ENCODE measurements at regions not wholly inside any gene's neighbourhood (a gene's known extent, or its start where the extent isn't known, plus 50 kb on each side); places are given as distances from the start of the nearest gene placed in this dataset.

DNA sequence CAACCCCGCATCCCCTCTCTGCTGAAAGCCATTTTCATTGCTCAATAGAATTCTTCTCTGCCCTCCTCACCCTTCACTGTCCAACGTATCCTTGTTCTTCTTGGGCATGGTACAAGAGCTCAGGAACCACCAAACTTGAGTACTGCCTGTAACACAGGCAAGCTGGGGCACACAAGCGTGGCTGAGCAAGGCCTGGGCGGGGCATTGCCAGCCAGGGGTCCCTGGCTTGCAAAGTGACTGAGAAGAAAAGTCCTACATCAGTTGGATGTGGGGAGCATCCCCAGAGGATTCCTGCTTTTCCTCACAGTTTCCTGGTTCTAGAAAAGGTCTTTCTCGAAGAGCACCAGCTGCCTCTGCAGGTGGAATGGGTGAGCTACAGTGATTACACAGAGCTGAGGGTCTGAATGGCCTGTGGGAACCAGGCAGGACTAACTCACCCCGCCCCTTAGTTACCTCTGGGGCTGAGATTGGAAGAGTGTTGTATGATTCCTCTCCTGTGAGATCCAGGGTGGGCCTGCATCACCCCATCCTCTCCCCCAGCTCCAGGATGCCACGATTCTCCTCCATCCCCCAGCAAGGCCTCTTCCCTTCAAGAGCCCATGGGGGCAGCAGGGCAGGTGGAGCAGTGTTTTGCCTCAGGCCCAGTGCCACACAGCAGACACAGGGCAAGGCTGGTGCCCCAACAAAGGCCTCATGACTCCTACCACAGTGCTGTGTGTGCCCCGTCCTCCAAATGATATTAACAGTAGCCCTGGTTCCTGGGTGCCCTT, 121.9 kb downstream of the MATN1 start:
- no peak for DNase-seq (ENCODE audit: low read depth, low spot score)
- no peak overlapping the region for H3K4me3 ChIP-seq (ENCODE audit: insufficient read length, low read depth)
- no peaks in the 10 kb centered on the region for H3K27me3 ChIP-seq (ENCODE audit: insufficient read depth, insufficient read length)
- no peak overlapping the region for H3K9ac ChIP-seq (ENCODE audit: insufficient read length, low read depth)
- TF ChIP-seq YY1 (IDR thresholded peaks at IDR 0.05; ENCODE audit: insufficient read depth, insufficient read length) (no peak), SUZ12 (IDR thresholded peaks at IDR 0.05; ENCODE audit: extremely low read depth, insufficient read depth, insufficient read length) (no peak), ZNF274 (IDR thresholded peaks at IDR 0.05; ENCODE audit: low read depth, low read length) (no peak)
- peaks cover 6% of the 10 kb centered on the region; the same call in 1 of the 2 replicates for H3K9me3 ChIP-seq (ENCODE audit: insufficient read depth, low read length)
- no peaks in the 10 kb centered on the region for H3K36me3 ChIP-seq (ENCODE audit: insufficient read depth, insufficient read length, low read length)
- H3K4me1 ChIP-seq (ENCODE audit: insufficient read depth, insufficient read length): no peaks in the 10 kb centered on the region

GRCh38 chr1:30600706-30601105, 122.7 kb downstream of the MATN1 start:
- no peak for TF ChIP-seq SUZ12 (IDR thresholded peaks at IDR 0.05; ENCODE audit: extremely low read depth, insufficient read depth, insufficient read length)
- no peak for DNase-seq (ENCODE audit: low read depth, low spot score)
- Histone ChIP-seq H3K36me3 (ENCODE audit: insufficient read depth, insufficient read length, low read length) (no peaks in the 10 kb centered on the region), H3K4me1 (ENCODE audit: insufficient read depth, insufficient read length) (no peaks in the 10 kb centered on the region), H3K9me3 (ENCODE audit: insufficient read depth, low read length) (peaks cover 6% of the 10 kb centered on the region; the same call in 1 of the 2 replicates), H3K27me3 (ENCODE audit: insufficient read depth, insufficient read length) (no peaks in the 10 kb centered on the region), H3K9ac (ENCODE audit: insufficient read length, low read depth) (no peak overlapping the region), H3K4me3 (ENCODE audit: insufficient read length, low read depth) (no peak overlapping the region)

DNA sequence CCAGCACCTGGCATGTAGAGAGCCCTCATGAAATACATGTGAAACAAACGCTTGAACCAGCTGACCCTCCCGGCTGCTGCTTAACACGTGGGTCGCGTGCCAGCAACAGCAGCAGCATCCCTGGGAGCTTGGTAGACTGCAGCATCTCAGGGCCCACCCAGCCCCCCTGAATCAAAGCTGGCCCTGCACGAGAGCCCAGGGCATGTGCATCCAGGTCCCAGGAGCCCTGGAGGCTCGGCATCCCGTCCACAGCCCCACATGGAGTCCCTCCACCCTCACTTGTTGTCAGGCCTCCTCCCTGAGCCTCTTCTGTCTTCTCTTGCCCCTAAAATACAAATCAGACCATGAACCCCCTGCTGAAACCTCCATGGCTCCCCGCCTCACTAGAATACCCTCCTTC, 123.1 kb downstream of the MATN1 start:
- Histone ChIP-seq H3K4me3 (ENCODE audit: insufficient read length, low read depth) (no peak overlapping the region), H3K9me3 (ENCODE audit: insufficient read depth, low read length) (peaks cover 6% of the 10 kb centered on the region; the same call in 1 of the 2 replicates), H3K36me3 (ENCODE audit: insufficient read depth, insufficient read length, low read length) (no peaks in the 10 kb centered on the region), H3K4me1 (ENCODE audit: insufficient read depth, insufficient read length) (no peaks in the 10 kb centered on the region), H3K27me3 (ENCODE audit: insufficient read depth, insufficient read length) (peaks cover 2% of the 10 kb centered on the region), H3K9ac (ENCODE audit: insufficient read length, low read depth) (no peak overlapping the region)
- TF ChIP-seq SUZ12 (IDR thresholded peaks at IDR 0.05; ENCODE audit: extremely low read depth, insufficient read depth, insufficient read length) (no peak), ZNF274 (IDR thresholded peaks at IDR 0.05; ENCODE audit: low read depth, low read length) (no peak), YY1 (IDR thresholded peaks at IDR 0.05; ENCODE audit: insufficient read depth, insufficient read length) (no peak)
- no peak for DNase-seq (ENCODE audit: low read depth, low spot score)

DNA sequence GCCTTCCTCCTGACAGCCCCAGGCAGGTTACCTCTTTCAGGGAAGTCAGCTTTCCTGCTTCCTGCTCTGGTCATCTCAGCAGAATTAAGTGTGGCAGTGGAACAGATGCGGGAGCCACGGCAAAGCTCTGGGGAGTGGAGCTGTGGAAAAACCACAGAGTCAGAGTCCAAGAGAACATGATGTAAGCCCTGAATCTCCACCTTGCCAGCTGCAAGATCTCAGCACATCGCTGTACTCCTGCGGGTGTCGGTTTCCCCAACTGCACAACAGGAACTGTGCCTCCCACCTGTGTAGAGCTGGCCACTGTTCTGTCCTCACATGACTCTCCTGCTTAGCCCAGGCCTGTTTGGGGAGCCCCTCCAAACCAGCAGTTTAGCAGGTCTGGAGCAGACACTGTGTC, 123.7 kb downstream of the MATN1 start:
- Histone ChIP-seq H3K9me3 (ENCODE audit: insufficient read depth, low read length) (peaks cover 6% of the 10 kb centered on the region; the same call in 1 of the 2 replicates), H3K4me3 (ENCODE audit: insufficient read length, low read depth) (no peak overlapping the region), H3K9ac (ENCODE audit: insufficient read length, low read depth) (no peak overlapping the region), H3K27me3 (ENCODE audit: insufficient read depth, insufficient read length) (peaks cover 5% of the 10 kb centered on the region), H3K4me1 (ENCODE audit: insufficient read depth, insufficient read length) (no peaks in the 10 kb centered on the region), H3K36me3 (ENCODE audit: insufficient read depth, insufficient read length, low read length) (no peaks in the 10 kb centered on the region)
- DNase-seq (ENCODE audit: low read depth, low spot score): no peak
- no peak for TF ChIP-seq SUZ12 (IDR thresholded peaks at IDR 0.05; ENCODE audit: extremely low read depth, insufficient read depth, insufficient read length)
- no peak for TF ChIP-seq ZNF274 (IDR thresholded peaks at IDR 0.05; ENCODE audit: low read depth, low read length)
- no peak for TF ChIP-seq YY1 (IDR thresholded peaks at IDR 0.05; ENCODE audit: insufficient read depth, insufficient read length)

DNA sequence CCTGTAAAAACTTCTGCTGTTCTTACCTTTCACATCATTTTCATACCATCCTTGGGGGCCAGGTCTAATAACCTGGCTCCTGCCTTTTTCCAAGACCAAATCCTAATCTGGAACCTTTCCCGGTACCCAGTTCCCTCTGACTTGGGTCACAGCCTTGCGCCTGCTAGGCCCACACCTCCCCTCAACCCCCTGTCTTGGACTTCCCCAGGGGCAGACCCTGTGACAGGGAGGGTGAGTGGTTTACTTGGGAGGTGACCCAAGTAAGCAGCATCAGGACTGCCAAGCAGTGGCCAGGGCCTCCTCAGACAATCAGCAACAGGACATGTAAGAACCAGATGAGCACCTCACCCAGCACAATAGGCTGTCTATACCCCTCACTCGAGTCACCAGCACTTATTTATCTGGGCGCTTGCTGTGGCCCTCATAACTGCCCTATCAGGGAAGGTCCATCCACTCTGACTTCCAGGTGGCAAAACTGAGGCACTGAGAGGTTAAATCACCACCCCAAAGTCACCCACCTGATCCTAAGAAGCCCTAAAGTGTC, 124.7 kb downstream of the MATN1 start:
- no peak overlapping the region for H3K9ac ChIP-seq (ENCODE audit: insufficient read length, low read depth)
- no peaks in the 10 kb centered on the region for H3K36me3 ChIP-seq (ENCODE audit: insufficient read depth, insufficient read length, low read length)
- H3K27me3 ChIP-seq (ENCODE audit: insufficient read depth, insufficient read length): peaks cover 5% of the 10 kb centered on the region
- no peak for TF ChIP-seq ZNF274 (IDR thresholded peaks at IDR 0.05; ENCODE audit: low read depth, low read length)
- TF ChIP-seq YY1 (IDR thresholded peaks at IDR 0.05; ENCODE audit: insufficient read depth, insufficient read length): no peak
- TF ChIP-seq SUZ12 (IDR thresholded peaks at IDR 0.05; ENCODE audit: extremely low read depth, insufficient read depth, insufficient read length): no peak
- peaks cover 7% of the 10 kb centered on the region; the same call in 1 of the 2 replicates for H3K9me3 ChIP-seq (ENCODE audit: insufficient read depth, low read length)
- H3K4me1 ChIP-seq (ENCODE audit: insufficient read depth, insufficient read length): no peaks in the 10 kb centered on the region
- no peak for DNase-seq (ENCODE audit: low read depth, low spot score)
- H3K4me3 ChIP-seq (ENCODE audit: insufficient read length, low read depth): no peak overlapping the region

DNA sequence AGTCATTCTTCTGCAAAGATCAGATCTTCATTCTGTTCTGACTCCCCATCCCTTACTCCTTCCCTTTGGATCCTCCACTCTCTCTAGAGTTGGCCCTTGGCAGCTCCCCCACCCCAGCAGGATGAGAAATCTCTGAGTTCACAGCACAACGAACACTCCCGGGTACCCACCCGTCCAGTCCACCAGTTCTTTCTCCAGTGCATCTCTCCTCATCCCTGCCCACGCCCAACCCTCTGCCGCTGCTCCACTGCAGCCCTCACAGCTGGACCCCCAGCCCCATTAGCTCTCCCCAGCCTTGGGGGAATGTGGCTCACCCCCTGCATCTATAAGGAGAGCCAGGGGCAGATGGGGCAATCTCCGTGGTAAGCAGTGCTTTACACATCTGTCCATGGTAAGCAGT, 125.7 kb downstream of the MATN1 start:
- Histone ChIP-seq H3K4me3 (ENCODE audit: insufficient read length, low read depth) (no peak overlapping the region), H3K27me3 (ENCODE audit: insufficient read depth, insufficient read length) (peaks cover 5% of the 10 kb centered on the region), H3K36me3 (ENCODE audit: insufficient read depth, insufficient read length, low read length) (no peaks in the 10 kb centered on the region), H3K4me1 (ENCODE audit: insufficient read depth, insufficient read length) (no peaks in the 10 kb centered on the region), H3K9me3 (ENCODE audit: insufficient read depth, low read length) (peaks cover 10% of the 10 kb centered on the region), H3K9ac (ENCODE audit: insufficient read length, low read depth) (no peak overlapping the region)
- no peak for TF ChIP-seq ZNF274 (IDR thresholded peaks at IDR 0.05; ENCODE audit: low read depth, low read length)
- no peak for TF ChIP-seq YY1 (IDR thresholded peaks at IDR 0.05; ENCODE audit: insufficient read depth, insufficient read length)
- no peak for TF ChIP-seq SUZ12 (IDR thresholded peaks at IDR 0.05; ENCODE audit: extremely low read depth, insufficient read depth, insufficient read length)
- DNase-seq (ENCODE audit: low read depth, low spot score): no peak

DNA sequence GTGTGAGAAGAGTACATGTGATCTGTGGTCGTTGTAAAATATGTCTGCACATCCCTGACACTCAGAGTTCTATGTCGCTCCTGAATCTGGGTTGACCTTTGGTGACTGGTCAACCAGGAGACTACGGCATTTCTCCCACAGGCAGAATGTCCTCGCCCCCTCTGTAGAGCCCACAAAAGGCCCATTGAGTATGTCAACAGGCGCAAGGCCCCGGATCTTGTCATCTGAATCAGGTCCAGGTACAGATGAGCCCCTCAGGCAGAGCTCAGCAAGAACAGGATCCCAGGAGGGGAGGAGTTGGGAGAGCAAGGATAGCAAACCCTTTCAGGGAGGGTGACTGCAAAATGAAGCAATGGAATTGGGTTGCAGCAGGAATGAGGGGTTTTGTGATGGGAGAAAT, 126.5 kb downstream of the MATN1 start:
- no peak for TF ChIP-seq SUZ12 (IDR thresholded peaks at IDR 0.05; ENCODE audit: extremely low read depth, insufficient read depth, insufficient read length)
- TF ChIP-seq ZNF274 (IDR thresholded peaks at IDR 0.05; ENCODE audit: low read depth, low read length): no peak
- TF ChIP-seq YY1 (IDR thresholded peaks at IDR 0.05; ENCODE audit: insufficient read depth, insufficient read length): no peak
- no peak overlapping the region for H3K9ac ChIP-seq (ENCODE audit: insufficient read length, low read depth)
- no peak for DNase-seq (ENCODE audit: low read depth, low spot score)
- H3K9me3 ChIP-seq (ENCODE audit: insufficient read depth, low read length): peaks cover 15% of the 10 kb centered on the region
- H3K36me3 ChIP-seq (ENCODE audit: insufficient read depth, insufficient read length, low read length): no peaks in the 10 kb centered on the region
- H3K4me3 ChIP-seq (ENCODE audit: insufficient read length, low read depth): no peak overlapping the region
- H3K27me3 ChIP-seq (ENCODE audit: insufficient read depth, insufficient read length): peaks cover 5% of the 10 kb centered on the region
- no peaks in the 10 kb centered on the region for H3K4me1 ChIP-seq (ENCODE audit: insufficient read depth, insufficient read length)

Data from NT2/D1 (cell line).